K562 (cell line): ENCODE measurements at regions not wholly inside any gene's neighbourhood (a gene's known extent, or its start where the extent isn't known, plus 50 kb on each side); places are given as distances from the start of the nearest gene placed in this dataset.

Experiments
- EZH2 ChIP-seq: IDR thresholded peaks from 2 replicates; pipeline ENCODE4 v1.6.1; 2012; ENCODE audit warnings: low read depth, mild to moderate bottlenecking, inconsistent platforms, low read length, borderline replicate concordance
- MAFG ChIP-seq: fragments of 450-650 bp; conservative IDR thresholded peaks from 2 replicates; pipeline ENCODE4 v1.6.1; 2016; ENCODE audit warnings: missing genetic modification characterization, missing compliant biosample characterization
- MTA3 ChIP-seq: fragments of 450-650 bp; formaldehyde crosslinking; IDR thresholded peaks from 2 replicates; pipeline ENCODE4 v1.6.1; 2017; ENCODE audit warnings: mild to moderate bottlenecking, borderline replicate concordance
- RFX5 ChIP-seq: IDR thresholded peaks from 2 replicates; pipeline ENCODE4 v1.6.1; 2011; ENCODE audit warnings: low read depth, mild to moderate bottlenecking, improper control_type of control experiment, low read length
- U2AF1 ChIP-seq: fragments of 200-400 bp; formaldehyde crosslinking; optimal IDR thresholded peaks from 2 replicates; pipeline ENCODE3; 2017; ENCODE audit warnings: mild to moderate bottlenecking, low read depth, low read length, moderate library complexity
- TF ChIP-seq, protein P1 (sequence below): sonication (generic); formaldehyde crosslinking; IDR thresholded peaks from 2 replicates; pipeline ENCODE4 v1.5.0; 2020; ENCODE audit warnings: missing genetic modification reagents
- TF ChIP-seq, protein P2 (sequence below), 3 experiments: IDR thresholded peaks in 2 of 3; conservative IDR thresholded peaks in 1 of 3; 2 replicates each; pipeline ENCODE4 v1.5.1; 2011 to 2012; ENCODE audit warnings: low read length in 3 of 3, mild to moderate bottlenecking in 3 of 3, control low read depth in 2 of 3, improper control_type of control experiment in 1 of 3, inconsistent platforms in 1 of 3, low read depth in 1 of 3, mixed read lengths in 1 of 3, moderate library complexity in 1 of 3; ENCODE audit not compliant: insufficient read depth in 2 of 3

DNA sequence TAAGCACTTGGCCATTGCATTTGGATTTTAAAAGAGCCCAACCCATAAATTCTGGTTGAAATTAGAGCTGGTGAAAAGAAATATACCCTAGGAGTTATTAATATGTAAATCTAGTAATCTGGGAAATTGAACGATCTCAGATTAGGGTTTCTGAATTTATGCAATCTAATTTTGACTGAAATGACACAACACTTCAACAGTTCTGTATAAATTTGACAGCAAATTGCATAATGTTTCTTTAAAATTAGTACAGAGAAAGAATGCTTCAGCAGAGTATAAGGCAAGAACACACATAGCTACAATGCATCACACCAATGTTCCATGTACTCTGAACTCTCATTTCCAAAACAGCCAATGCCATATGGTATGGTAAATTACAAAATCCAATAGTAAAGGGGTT is 201.5 kb upstream of the ITGA4 start:
- TF ChIP-seq, protein P1, sequence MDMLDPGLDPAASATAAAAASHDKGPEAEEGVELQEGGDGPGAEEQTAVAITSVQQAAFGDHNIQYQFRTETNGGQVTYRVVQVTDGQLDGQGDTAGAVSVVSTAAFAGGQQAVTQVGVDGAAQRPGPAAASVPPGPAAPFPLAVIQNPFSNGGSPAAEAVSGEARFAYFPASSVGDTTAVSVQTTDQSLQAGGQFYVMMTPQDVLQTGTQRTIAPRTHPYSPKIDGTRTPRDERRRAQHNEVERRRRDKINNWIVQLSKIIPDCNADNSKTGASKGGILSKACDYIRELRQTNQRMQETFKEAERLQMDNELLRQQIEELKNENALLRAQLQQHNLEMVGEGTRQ (CRISPR knock-in tag) = no peak
- TF ChIP-seq U2AF1 (no peak), RFX5 (no peak), MTA3 (no peak), EZH2 (no peak), MAFG (tag) (no peak)
- TF ChIP-seq, protein P2, sequence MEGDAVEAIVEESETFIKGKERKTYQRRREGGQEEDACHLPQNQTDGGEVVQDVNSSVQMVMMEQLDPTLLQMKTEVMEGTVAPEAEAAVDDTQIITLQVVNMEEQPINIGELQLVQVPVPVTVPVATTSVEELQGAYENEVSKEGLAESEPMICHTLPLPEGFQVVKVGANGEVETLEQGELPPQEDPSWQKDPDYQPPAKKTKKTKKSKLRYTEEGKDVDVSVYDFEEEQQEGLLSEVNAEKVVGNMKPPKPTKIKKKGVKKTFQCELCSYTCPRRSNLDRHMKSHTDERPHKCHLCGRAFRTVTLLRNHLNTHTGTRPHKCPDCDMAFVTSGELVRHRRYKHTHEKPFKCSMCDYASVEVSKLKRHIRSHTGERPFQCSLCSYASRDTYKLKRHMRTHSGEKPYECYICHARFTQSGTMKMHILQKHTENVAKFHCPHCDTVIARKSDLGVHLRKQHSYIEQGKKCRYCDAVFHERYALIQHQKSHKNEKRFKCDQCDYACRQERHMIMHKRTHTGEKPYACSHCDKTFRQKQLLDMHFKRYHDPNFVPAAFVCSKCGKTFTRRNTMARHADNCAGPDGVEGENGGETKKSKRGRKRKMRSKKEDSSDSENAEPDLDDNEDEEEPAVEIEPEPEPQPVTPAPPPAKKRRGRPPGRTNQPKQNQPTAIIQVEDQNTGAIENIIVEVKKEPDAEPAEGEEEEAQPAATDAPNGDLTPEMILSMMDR (IDR thresholded peaks at IDR 0.05 in 2 of 3, conservative IDR thresholded peaks at IDR 0.05 in 1 of 3; ENCODE audit: insufficient read depth in 2 of 3, low read depth in 1 of 3, low read length in 3 of 3) = no peak
